Stimulated activated CD8-positive, alpha-beta memory T cell treated with anti-CD3 and anti-CD28 coated beads, Interleukin-2, amount 100 ng/mL, for 1 hour (primary cell): ENCODE measurements at regions not wholly inside any gene's neighbourhood (a gene's known extent, or its start where the extent isn't known, plus 50 kb on each side); places are given as distances from the start of the nearest gene placed in this dataset.

ENCODE experiments used
- DNase-seq, 2 donors: peaks; one replicate each; pipeline ENCODE4 v3.0.0-alpha.2; 2020; ENCODE audit warnings: low read depth in 2 of 2

DNA sequence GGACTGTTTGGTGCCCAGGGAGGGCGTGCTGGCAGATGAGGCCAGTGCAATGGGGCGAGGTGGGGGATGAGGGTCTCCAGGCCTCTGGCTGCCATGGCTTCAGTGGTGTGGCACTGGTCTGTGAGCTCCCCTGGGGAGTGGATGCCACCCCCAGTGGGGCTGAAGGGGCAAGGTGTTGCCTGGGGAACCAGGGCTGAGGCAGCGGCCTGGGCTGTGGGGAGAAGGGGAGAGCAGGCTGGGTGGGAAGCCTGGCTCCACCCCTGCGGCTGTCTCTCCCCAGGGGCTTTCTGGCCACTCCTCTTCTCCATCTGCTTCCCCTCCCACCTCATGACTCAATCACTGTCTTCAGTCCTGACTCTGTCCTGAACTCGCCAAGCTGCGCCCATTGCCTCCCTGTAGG lies 88.4 kb upstream of the TLE3 start:
- no peak for DNase-seq

DNA sequence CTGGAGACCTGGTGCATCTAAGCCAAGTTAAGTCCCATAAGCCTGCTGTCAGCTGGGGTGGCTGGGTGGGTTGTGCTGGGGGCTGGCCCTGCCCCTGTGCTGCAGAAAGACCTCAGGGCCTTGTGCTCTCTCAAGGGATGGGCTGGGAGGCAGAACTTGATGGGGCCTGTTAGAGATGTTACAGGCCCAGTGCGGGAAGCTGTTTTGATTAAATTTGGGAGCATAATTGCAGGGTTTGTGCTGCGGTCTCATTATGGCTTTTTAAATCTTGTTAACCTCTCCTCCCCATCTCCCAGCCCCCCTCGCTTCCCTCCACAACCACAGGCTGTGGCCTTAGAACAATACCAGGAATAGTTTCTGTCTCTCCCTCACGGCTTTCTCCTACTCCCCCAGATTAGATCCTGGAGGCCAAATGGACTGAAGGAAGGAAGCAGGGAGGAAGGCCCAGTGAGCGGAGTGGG lies 87.6 kb upstream of the TLE3 start:
- DNase-seq: no peak

DNA sequence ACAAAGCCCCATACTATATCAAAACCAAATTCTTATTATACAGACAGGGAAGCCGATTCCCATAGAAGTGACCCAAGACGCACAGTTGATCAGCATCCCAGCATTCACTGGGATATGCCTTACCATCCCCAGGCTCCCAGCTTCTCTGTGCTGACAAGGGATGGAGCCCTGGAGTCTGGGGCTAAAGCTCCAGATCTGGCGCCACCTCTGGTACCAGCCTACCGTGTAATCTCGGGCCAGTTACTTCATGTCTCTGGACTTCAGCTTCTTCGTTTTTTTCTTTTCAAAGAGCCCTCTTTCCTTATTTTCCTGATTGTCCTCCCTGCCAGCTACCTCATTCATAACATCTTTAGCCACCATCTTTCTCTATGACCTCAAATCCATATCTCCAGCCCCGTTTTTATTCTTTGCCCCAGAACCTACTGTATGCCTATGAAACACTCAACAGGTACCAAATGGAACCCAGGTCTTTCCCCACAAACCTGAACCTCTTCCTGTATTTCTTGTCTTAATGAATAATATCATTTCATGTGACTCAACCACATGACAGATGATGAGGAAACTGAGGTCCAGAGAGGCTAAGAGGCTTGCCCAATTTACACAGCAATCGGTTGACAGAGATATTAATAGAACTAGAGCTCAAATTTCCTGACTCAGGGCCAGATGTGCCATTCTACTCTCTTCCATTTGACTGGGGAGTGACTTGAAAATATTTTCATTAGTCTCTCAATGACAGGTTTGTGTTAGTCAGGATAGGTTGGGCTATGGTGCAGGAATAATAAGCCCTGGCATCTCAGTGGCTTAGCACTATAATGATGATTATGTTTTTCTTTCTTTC lies 85.4 kb upstream of the TLE3 start:
- DNase-seq: no peak

DNA sequence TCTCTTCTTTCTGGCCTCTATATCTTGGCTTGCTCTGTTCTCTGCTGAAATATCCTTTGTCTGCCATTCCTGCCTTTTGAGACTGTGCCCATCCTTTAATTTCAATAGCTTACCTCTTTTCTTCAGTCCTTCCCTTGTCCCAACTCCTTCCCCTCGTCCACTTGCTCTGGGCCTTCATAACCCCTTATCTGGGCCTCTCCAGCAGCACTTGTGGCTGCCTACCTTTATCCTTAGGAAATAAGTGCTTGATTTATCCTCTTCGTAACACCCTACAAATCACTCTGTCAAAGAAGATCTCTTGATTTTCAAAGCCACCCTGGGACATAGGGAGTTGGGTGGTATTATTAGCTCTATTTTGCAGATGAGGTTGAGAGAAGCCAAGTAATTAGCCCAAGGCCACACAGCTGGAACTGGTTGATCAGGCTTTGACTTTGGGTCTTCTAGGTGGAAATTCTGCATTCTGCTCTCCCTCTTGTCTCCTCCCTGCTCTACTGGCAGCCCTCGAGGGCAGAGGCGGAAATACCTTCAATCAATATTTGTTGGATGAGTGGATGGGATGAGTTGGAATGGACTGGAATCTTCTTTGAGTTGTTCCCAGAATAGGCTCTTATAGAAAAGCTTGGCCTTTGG lies 84.0 kb upstream of the TLE3 start:
- no peak for DNase-seq

DNA sequence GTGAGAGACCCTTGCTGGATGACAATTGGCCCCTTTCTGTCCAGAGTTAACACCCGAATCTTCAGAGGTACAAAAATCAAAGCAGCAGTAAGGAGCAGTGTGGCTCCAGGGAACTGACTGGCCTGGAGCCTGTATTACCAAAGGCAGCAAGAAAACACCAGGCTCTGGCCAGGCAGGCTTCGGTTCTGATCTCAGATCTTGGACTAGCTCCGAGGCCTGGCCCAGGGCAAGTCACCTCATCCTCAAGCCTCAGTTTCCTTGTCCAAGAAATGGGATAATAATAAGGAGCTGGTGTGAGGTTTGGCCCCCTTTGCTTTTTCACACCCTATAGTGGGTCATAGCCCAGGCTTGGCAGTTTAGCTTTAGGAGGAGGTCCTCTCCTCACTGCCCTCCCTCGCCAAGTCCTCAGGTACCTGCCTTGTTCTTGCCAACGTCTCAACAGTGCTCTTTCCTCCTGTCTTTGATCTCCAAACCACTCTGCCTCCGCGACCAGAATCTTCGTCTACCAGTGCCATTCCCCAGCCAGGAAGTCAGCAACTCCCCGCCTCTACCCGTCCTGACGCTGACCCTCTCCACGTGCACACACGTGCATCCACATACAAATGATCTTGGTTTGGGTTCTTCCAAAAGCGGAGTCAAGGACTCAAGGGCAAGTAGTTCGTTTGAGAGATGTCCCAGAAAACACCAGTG lies 82.6 kb upstream of the TLE3 start:
- DNase-seq: no peak

DNA sequence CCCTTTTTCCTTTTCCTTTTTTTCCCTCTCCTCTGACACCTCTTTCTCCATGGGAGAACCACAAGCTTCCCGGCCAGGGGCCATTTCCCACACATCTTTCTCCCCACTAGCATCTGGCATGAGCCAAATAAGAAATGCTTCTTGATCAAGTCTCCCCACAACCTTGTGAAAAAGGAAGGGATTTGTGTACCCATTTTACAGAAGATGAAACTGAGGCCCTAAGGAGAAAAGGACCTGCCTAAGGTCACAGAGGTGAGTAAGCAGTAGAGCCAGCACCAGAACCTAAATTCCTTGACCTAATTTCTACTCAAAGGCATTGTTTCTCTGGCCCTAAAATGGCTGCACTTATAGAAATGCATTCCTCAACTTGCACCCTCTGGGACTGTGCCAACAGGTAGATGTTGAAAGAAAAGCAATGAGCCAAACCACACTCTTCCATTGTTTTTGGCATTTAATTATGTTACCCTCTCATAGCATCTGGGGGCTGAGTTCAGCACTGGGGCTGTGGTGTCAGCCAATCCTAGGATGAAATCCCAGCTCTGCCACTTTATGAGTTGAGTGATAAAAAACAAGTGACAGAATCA lies 81.7 kb upstream of the TLE3 start:
- no peak for DNase-seq

DNA sequence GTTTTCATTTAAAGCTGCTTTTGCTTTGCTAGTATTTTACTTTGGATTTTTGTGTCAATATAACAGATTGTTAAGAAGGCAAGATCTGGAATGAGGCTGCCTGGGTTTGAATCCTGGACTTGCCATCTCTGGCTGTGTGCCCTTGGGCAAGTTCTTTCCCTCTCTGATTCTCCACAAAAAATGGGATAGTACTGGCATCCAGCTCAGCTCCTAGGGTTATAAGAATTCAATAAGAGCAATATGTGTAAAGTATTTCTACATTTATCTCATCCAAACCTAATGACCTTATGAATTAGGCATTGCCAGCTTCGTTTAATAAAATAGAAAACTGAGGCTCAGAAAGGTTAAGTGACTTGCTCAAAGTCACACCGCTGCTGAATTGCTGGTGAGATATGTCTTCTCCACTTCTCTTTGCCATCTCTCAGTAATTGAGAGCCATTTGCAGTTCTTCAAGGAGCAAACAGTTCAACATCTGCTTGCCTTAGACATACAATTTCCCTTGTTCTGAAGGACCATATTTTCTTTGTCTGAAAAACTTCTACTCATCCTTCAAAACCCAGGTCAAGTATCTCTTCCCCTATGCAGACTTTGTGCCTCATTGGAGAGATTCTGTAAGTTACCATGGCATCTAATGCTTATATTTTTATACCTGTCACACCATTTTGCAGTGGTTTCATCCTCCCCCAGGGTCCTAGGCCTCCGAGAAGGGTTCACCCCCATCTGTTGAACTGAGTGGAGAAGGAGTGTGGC lies 80.8 kb upstream of the TLE3 start:
- DNase-seq: no peak

DNA sequence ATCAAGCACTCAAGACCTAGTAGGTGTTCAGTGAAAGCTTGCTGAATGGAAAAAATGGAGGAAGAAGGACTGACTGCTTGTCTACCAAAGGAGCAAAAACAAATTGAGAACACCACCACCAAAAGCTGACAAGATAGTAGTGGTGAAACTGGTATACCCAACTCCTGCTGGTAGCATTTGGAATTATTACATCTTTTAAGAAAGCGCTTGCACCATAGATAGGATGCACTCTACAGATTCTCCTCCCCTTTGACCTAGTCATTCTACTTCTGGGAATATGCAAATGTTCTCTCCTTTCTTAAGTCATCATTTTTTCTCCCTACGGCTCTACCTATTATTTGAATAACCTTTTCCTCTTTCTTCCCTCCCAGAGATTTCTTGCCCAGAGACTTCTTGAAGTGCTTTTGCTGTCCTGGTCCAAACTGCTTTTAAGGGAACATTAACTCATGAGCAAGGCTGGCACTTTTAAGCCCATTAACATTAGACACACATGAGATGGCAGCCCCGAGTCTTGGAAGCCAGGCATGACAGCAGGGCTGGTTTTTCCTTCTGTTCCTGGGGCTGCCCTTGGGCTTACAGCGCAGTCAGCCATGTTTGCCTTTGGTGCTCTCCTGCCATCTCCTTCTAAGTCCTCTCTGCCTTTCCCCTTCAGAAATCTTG lies 75.0 kb upstream of the TLE3 start:
- DNase-seq: no peak

DNA sequence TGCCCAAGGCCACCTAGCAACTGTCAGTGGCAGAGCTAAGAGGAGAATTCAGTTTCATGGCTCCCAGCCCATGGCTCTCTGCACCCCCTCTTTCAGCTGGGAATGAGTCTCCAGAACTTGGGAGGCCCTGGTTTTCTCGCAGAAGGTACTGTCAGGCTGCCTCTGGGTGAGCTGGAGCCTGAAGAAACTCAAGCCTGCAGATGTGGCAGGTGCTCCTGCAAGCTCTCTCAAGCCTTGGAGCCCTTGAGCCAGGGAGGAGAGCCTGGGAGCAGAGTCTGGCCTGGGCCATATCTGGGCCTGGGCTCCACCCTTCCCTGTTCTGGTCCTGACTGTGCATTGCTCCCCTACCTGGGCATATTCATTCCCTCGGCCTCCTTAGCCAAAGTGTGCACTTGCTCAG lies 74.4 kb upstream of the TLE3 start:
- DNase-seq: no peak

DNA sequence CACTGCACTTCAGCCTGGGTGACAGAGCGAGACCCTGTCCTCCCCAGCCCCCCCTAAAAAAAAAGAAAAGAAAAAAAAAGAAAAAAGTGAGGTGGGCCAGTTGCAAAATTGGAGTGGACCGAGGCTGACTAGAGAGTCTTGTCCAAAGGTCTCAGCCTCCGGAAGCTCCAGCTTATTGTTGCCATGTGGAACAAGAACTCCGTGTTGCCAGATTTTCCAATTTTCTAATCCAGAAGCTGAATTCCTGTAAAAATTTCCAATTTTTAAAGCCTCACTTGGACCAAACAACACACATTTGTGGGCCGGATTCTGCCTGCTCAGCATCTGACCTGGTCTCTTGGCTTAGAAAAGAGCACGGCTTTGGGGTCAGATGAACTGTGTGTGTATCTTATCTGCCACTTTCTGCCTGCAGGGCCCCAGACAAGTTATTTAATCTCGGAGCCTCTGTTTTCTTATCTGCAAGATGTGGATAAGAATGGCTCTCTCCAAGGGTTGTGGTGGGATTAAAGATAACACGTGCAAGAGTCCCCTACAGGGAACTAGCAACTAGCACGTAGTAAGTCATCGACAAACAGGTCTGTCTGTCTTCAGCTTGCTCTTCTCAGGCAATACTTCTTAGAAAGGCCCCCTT lies 73.7 kb upstream of the TLE3 start:
- DNase-seq: no peak

DNA sequence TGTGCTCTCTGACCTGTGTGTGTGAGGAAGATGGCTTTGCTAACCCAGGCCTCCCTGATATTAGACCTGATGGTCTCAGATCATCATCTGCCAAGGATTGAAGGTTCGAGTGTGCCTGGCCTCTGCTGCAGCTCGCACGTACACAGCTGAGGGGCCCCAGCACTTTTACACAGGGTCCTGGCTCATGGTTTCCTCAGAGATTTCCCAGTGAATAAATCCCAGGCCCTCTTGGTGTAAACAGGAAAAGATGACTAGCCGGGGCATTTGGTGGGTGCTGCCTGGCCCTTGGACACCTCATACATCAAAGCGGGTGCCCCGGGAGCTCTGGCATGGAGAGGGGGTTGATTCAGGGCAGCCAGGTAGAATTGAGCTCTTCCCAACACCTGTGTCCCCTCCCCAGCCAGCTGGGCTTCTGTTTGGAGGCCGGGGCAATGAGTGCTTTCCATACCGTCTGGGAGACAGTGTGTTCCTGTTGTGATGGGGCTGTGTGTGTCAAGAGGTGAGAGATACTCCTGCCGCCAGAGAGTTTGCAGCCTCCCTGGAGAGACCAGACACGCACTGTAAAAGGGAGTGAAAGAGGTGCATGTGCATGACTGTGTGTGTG lies 72.5 kb upstream of the TLE3 start:
- no peak for DNase-seq

DNA sequence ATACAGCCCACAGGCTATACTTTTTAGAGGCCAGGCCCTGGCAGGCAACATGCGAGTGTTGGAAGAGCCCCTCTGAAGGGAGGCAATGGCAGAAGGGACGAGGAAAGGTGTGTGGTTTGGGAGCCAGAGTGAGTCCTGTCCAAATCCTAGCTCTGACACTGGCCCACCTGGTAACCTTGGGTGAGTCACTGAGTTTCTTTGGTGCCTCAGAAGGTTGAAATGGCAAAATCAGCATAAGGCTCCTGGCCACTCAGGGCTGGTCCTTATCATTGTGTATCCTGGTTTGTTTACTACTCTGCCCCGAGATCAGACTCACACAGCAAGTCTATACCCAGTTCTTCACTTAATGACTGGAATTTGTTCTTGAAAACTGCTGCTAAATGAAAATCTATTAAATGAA lies 71.4 kb upstream of the TLE3 start:
- no peak for DNase-seq

DNA sequence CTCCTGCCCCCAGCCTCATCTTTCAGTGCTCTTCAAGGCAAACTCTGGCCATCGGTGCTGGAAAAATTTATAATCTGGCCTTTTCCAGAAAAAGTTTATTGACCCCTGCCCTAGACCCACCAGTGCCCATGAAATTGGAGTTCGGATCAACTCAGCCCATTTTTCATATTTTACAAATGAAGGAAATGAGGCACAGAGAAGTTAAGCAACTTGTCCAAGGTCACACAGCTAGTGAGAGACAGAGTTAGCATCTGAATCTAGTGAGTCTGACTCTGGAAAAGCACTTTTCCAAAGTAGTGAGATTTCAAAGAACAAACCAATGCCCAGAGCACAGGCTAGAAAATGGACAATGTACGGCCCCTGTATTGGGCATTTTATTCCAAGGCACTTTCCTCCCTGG lies 69.4 kb upstream of the TLE3 start:
- no peak for DNase-seq

DNA sequence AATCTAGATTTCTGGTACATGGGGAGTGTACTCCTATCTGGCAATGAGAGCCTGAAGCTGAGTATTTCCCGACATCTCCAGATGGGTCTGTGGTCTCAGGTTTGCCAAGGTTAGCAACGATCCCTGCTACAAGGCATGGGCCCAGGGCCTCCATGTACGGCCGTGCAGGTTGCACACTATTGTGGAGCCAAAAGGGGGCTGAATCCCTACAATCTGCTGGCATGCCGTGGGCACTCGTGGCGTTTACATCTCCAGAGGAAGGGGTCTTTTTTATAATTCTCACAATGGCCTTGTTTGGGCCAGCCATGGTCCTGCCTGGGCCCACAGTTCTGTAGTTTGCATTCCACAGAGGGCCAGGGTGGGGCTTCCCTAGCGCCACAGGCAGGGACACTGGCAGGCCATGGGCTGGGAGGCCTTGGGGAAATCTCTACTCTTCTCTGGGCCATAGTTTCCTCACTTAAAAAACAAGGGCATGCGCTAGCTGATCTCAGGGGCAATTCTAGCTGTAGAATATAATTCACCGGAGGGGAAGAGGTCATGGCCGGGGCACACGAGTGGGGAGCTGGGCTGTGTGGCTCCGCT lies 68.9 kb upstream of the TLE3 start:
- no peak for DNase-seq

DNA sequence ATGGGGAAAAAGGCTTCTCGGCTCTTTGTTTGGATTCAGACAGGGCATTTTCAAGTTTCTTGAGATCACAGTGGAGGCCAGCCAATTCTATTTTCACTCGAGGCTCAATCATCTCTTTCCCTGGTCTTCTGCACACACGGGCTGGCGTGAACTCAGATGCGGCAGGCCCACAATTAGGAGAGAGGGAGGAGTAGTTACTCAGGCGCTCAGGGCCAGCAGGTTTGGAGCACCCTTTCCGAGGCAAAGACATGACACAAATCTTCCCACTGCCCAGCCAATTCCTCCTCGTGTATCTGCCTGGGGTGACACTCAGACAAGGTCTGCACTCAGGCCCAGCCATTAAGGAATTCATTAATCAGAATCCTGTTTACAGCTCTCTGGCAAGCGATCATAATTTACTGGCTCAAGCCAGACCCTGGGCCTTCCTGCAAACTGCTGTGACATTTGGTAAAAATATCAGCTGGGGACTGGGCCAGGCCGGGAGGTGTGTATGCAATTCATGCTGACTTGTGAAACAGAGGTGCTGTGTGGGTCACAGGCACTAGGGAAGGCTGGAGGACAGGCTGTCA lies 68.1 kb upstream of the TLE3 start:
- no peak for DNase-seq

DNA sequence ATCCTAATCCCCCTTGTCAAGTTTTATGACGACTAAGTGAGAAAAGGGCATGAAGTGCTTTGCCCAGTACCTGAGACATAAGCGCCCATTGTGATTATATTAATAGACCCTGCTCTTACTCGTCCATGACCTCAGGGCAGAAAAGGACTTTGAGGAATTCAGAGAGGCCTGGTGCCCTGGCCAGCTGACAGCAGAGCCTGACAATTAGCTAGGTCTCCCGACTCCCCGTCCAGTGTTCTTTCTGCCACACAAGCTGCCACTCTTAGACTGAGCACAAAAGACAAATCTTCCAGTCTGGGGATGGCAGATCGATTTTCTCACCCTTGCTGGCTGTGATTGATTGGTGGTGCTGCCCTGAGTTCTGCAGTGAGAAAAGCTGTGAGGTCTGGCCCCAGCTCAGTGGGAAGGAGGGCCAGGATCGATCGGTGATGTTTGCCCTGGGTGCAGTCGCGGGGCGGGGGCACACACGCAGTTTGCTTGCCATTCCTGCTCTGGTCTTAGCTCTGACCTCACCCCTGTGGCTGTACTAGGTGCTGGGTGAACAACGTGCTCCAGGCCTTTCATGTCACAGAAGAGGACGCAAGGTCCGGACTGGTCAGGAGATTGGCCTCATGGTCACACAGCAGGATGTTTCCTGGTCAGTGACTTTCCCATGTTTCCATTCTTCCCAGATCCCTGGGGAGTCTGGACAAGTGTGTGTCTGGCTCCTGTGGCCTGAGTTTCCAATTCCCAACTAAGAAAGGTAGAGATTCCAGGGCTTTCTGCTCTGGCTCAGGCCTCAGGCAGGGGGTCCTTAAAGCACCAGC lies 67.4 kb upstream of the TLE3 start:
- DNase-seq: no peak

DNA sequence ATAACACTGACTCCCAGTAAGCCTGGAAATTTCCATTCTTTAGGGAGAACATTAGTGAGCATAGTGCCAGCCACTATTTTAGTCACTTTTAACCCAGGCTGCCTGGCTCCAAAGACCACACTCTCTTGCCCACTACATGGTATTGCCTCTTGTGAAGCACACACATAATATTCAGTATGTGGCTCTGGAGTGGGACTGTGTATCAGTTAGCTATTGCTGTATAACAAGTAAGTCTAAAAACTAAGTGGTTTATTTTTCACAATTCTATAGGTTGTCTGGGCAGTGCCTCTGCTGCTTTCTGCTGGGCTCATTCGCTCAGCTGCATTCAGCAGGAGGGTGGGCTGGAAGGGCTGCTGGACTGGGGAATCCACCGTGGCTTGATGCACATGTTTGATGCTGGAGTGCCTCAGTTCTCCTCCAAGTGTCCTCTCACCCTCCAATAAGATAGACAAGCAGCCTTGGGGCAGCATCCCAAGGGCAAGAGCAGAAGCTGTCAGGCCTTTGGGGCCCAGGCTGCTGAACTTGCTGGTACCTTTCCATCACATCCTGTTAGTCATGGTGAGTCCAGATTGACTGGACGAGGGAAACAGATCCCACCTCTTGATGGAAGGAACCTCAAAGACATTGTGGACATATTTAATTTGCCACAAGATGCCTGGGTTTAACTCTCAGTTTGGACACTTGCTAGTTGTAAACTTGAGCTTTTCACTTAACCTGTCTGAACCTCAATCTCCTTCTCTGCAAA lies 66.6 kb upstream of the TLE3 start:
- DNase-seq: no peak
